Vagina (tissue), 2 donors: ENCODE measurements at regions not wholly inside any gene's neighbourhood (a gene's known extent, or its start where the extent isn't known, plus 50 kb on each side); places are given as distances from the start of the nearest gene placed in this dataset.

Experiments
- POLR2A ChIP-seq, 2 donors: fragments of 450-650 bp; IDR thresholded peaks; one replicate each; pipeline ENCODE4 v1.6.1; 2017; ENCODE audit warnings: antibody characterized with exemption in 2 of 2, mild to moderate bottlenecking in 2 of 2, moderate library complexity in 2 of 2
- POLR2AphosphoS5 ChIP-seq, 2 donors: sonication (generic); formaldehyde crosslinking; IDR thresholded peaks; one replicate each; pipeline ENCODE4 v1.9.0; 2017; ENCODE audit warnings: antibody characterized with exemption in 2 of 2, mild to moderate bottlenecking in 2 of 2, low read depth in 1 of 2; ENCODE audit not compliant: insufficient read depth in 1 of 2
- TF ChIP-seq, protein P1 (sequence below), 3 experiments: fragments of 450-650 bp in 2 of 3; fragments of 200-600 bp in 1 of 3; sonication (generic) in 1 of 3; IDR thresholded peaks; one replicate each; pipeline ENCODE4 v1.5.1; 2017 to 2019; ENCODE audit warnings: antibody characterized with exemption in 3 of 3, mild to moderate bottlenecking in 2 of 3, moderate library complexity in 2 of 3

DNA sequence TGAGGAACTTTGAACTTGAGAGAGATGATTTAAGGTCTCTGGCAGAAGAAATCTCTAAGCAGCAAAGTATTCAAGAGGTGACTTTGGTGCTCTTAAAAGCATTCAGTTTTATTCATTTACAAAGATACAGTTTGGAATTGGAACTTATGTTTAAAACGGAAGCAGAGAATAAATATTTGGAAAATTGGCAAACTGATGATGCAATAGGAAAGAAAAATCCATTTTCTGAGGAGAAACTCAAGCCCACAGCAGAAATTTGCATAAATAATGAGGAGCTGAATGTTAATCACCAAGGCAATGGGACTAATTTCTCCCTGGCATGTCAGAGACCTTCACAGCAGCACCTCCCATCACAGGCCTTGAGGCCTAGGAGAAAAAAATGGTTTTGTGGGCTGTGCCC, 1022.5 kb upstream of the CHAC2 start:
- TF ChIP-seq, protein P1, sequence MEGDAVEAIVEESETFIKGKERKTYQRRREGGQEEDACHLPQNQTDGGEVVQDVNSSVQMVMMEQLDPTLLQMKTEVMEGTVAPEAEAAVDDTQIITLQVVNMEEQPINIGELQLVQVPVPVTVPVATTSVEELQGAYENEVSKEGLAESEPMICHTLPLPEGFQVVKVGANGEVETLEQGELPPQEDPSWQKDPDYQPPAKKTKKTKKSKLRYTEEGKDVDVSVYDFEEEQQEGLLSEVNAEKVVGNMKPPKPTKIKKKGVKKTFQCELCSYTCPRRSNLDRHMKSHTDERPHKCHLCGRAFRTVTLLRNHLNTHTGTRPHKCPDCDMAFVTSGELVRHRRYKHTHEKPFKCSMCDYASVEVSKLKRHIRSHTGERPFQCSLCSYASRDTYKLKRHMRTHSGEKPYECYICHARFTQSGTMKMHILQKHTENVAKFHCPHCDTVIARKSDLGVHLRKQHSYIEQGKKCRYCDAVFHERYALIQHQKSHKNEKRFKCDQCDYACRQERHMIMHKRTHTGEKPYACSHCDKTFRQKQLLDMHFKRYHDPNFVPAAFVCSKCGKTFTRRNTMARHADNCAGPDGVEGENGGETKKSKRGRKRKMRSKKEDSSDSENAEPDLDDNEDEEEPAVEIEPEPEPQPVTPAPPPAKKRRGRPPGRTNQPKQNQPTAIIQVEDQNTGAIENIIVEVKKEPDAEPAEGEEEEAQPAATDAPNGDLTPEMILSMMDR (IDR thresholded peaks at IDR 0.05), result no peak
- no peak for TF ChIP-seq POLR2AphosphoS5 (IDR thresholded peaks at IDR 0.05; ENCODE audit: insufficient read depth in 1 of 2, low read depth in 1 of 2)
- no peak for TF ChIP-seq POLR2A (IDR thresholded peaks at IDR 0.05)
